Gastroesophageal sphincter (tissue), 4 donors: ENCODE measurements at regions not wholly inside any gene's neighbourhood (a gene's known extent, or its start where the extent isn't known, plus 50 kb on each side); places are given as distances from the start of the nearest gene placed in this dataset.

ENCODE experiments used
- ATAC-seq: fragments of 150-250 bp; one replicate; pipeline ENCODE4 v1.9.1; 2016; ENCODE audit warnings: mild to moderate bottlenecking, moderate library complexity
- H3K27ac ChIP-seq, 4 donors: fragments of 200-600 bp; sonication (generic) in 3 of 4; 1 replicate in 3 of 4; 2 replicates in 1 of 4; pipeline ENCODE4 v1.5.1; 2016 to 2019
- H3K27me3 ChIP-seq: fragments of 200-600 bp; sonication (generic); one replicate; pipeline ENCODE4 v1.5.1; 2019
- H3K36me3 ChIP-seq, 2 donors: fragments of 200-600 bp; sonication (generic); one replicate each; pipeline ENCODE4 v1.5.1; 2019; ENCODE audit warnings: control low read depth in 1 of 2
- H3K4me1 ChIP-seq, 3 donors: fragments of 200-600 bp; sonication (generic); 1 replicate in 2 of 3; 2 replicates in 1 of 3; pipeline ENCODE4 v1.5.1; 2016 to 2019; ENCODE audit warnings: control low read depth in 2 of 3
- H3K4me3 ChIP-seq, 2 donors: fragments of 200-600 bp; sonication (generic); one replicate each; pipeline ENCODE4 v1.5.1; 2019; ENCODE audit warnings: mild to moderate bottlenecking in 1 of 2, moderate library complexity in 1 of 2
- H3K9me3 ChIP-seq, 3 donors: fragments of 200-600 bp; sonication (generic); one replicate each; pipeline ENCODE4 v1.5.1; 2017 to 2019; ENCODE audit warnings: control low read depth in 2 of 3
- CTCF ChIP-seq, 4 experiments: fragments of 200-600 bp in 2 of 4; fragments of 450-650 bp in 2 of 4; sonication (generic) in 1 of 4; IDR thresholded peaks; one replicate each; pipeline ENCODE4 v1.5.1; 2017 to 2019; ENCODE audit warnings: antibody characterized with exemption in 4 of 4, mild to moderate bottlenecking in 2 of 4, moderate library complexity in 2 of 4
- EP300 ChIP-seq: sonication (generic); formaldehyde crosslinking; IDR thresholded peaks from one replicate; pipeline ENCODE4 v1.6.1; 2017; ENCODE audit warnings: antibody characterized with exemption, mild to moderate bottlenecking
- POLR2A ChIP-seq, 2 donors: fragments of 450-650 bp; IDR thresholded peaks; one replicate each; pipeline ENCODE4 v1.6.1; 2017; ENCODE audit warnings: antibody characterized with exemption in 2 of 2, mild to moderate bottlenecking in 2 of 2, moderate library complexity in 1 of 2
- POLR2AphosphoS5 ChIP-seq: sonication (generic); formaldehyde crosslinking; IDR thresholded peaks from one replicate; pipeline ENCODE4 v1.6.1; 2017; ENCODE audit warnings: antibody characterized with exemption
- WGBS, 2 donors: methylation state at CpG; one replicate each; pipeline ENCODE4 v1.1.5; 2018; ENCODE audit warnings: low coverage in 1 of 2; 5-methylcytosine and 5-hydroxymethylcytosine counted together

GRCh38 chr6:132969196-132969595 lies 154.8 kb downstream of the RPS12 start:
- 18% methylated on average over 1 of the region's 1 CpG; no CpG with 5 or more reads in 1 of the 2 donors for WGBS, 2 donors
- peaks cover 0 to 3% (median 0%) of the 10 kb centered on the region in 3 donors for H3K4me1 ChIP-seq
- H3K27ac ChIP-seq = no peak overlapping the region
- H3K9me3 ChIP-seq = no peaks in the 10 kb centered on the region
- H3K4me3 ChIP-seq = no peak overlapping the region
- TF ChIP-seq CTCF (IDR thresholded peaks at IDR 0.05) = no peak
- no peak for TF ChIP-seq EP300
- no peak for TF ChIP-seq POLR2AphosphoS5
- no peak for TF ChIP-seq POLR2A (IDR thresholded peaks at IDR 0.05)
- no peak for ATAC-seq
- peaks cover 6% of the 10 kb centered on the region for H3K27me3 ChIP-seq
- no peaks in the 10 kb centered on the region for H3K36me3 ChIP-seq

- 69 to 79% methylated on average over 3 of the region's 3 CpGs for WGBS, 2 donors
Observed at GRCh38 chr6:132971676-132972075, 157.3 kb downstream of the RPS12 start.

GRCh38 chr6:132972254-132972653 lies 157.9 kb downstream of the RPS12 start:
- Histone ChIP-seq H3K9me3 (no peaks in the 10 kb centered on the region), H3K27me3 (peaks cover 6% of the 10 kb centered on the region), H3K4me1 (no peaks in the 10 kb centered on the region), H3K36me3 (no peaks in the 10 kb centered on the region), H3K27ac (no peak overlapping the region), H3K4me3 (no peak overlapping the region)
- TF ChIP-seq POLR2A (IDR thresholded peaks at IDR 0.05) (no peak), POLR2AphosphoS5 (no peak), CTCF (IDR thresholded peaks at IDR 0.05) (no peak), EP300 (no peak)
- ATAC-seq = no peak

More at GRCh38 chr6:132971676-132972075, 157.3 kb downstream of the RPS12 start:
- H3K4me1 ChIP-seq = no peaks in the 10 kb centered on the region
- no peak overlapping the region for H3K4me3 ChIP-seq
- H3K27ac ChIP-seq = no peak overlapping the region
- no peaks in the 10 kb centered on the region for H3K36me3 ChIP-seq
- TF ChIP-seq POLR2AphosphoS5 = no peak
- TF ChIP-seq CTCF (IDR thresholded peaks at IDR 0.05) = no peak
- TF ChIP-seq EP300 = no peak
- no peak for TF ChIP-seq POLR2A (IDR thresholded peaks at IDR 0.05)
- peaks cover 6% of the 10 kb centered on the region for H3K27me3 ChIP-seq
- no peak for ATAC-seq
- H3K9me3 ChIP-seq = no peaks in the 10 kb centered on the region

- Histone ChIP-seq H3K9me3 (no peaks in the 10 kb centered on the region), H3K4me3 (no peak overlapping the region), H3K36me3 (no peaks in the 10 kb centered on the region), H3K27me3 (peaks cover 6% of the 10 kb centered on the region), H3K4me1 (no peaks in the 10 kb centered on the region), H3K27ac (no peak overlapping the region)
- TF ChIP-seq CTCF (IDR thresholded peaks at IDR 0.05) (no peak), EP300 (no peak), POLR2AphosphoS5 (no peak), POLR2A (IDR thresholded peaks at IDR 0.05) (no peak)
- ATAC-seq = no peak
- WGBS, 2 donors = 47 to 54% methylated on average over 2 to 3 of the region's 3 CpGs
Observed at GRCh38 chr6:132972971-132973370, 158.6 kb downstream of the RPS12 start.

- 4 to 37% methylated on average over 3 of the region's 3 CpGs for WGBS, 2 donors
- no peak for ATAC-seq
- no peaks in the 10 kb centered on the region for H3K36me3 ChIP-seq
- no peak overlapping the region for H3K4me3 ChIP-seq
- no peak overlapping the region for H3K27ac ChIP-seq
- no peaks in the 10 kb centered on the region for H3K9me3 ChIP-seq
- no peaks in the 10 kb centered on the region for H3K4me1 ChIP-seq
- H3K27me3 ChIP-seq = peaks cover 6% of the 10 kb centered on the region
- TF ChIP-seq EP300 (no peak), CTCF (IDR thresholded peaks at IDR 0.05) (no peak), POLR2A (IDR thresholded peaks at IDR 0.05) (no peak), POLR2AphosphoS5 (no peak)
Observed at GRCh38 chr6:132973514-132973993, 159.2 kb downstream of the RPS12 start.
